ENCODE measurements at regions not wholly inside any gene's neighbourhood (a gene's known extent, or its start where the extent isn't known, plus 50 kb on each side); places are given as distances from the start of the nearest gene placed in this dataset.

DNA sequence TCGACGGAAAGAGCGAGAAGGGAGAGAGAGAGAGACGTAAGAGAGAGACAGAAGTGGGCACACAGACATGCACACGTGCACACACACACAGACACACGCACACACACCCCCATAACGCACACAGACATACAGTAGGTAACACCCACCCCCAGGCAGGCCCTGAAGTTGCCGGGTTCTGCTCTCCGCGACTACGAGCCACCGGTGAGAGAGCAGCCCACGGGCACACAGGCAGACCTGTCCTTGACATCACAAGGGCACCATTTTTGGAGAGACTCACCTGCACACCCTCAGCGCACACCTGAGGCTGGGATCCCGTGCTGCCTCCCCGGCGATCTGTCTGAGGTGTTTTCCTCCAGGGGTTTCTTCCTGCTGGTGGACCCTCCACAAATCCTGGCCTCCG, 1171.0 kb upstream of the PCDH10 start:
- Histone ChIP-seq H3K4me1 (ENCODE audit: low read length) (peaks cover 4% of the 10 kb centered on the region; the same call in 1 of the 2 replicates), H3K4me3 (ENCODE audit: low read length) (no peak overlapping the region), H3K27me3 (ENCODE audit: low read depth, low read length) (no peaks in the 10 kb centered on the region), H2AFZ (ENCODE audit: low read depth, low read length) (no peak overlapping the region), H3K4me2 (ENCODE audit: low read length) (no peak overlapping the region), H3K9me3 (ENCODE audit: insufficient read depth, low read length) (peaks cover 7% of the 10 kb centered on the region; the same call in 1 of the 2 replicates), H3K79me2 (ENCODE audit: low read length) (no peaks in the 10 kb centered on the region), H3K27ac (ENCODE audit: low read length) (no peak overlapping the region), H3K36me3 (replicated peaks; ENCODE audit: low read depth, low read length) (no peaks in the 10 kb centered on the region), H3K9ac (ENCODE audit: low read length) (no peak overlapping the region), H4K20me1 (ENCODE audit: insufficient read depth, low read length) (no peaks in the 10 kb centered on the region)
- TF ChIP-seq CTCF (IDR thresholded peaks at IDR 0.05; ENCODE audit: low read depth, low read length) (no peak), EZH2phosphoT487 (IDR thresholded peaks at IDR 0.05; ENCODE audit: low read depth) (no peak)

- H3K4me1 ChIP-seq (ENCODE audit: low read length) = no peaks in the 10 kb centered on the region
- no peaks in the 10 kb centered on the region for H3K9me3 ChIP-seq (ENCODE audit: insufficient read depth, low read length)
- H3K4me3 ChIP-seq (ENCODE audit: low read length) = no peak overlapping the region
- H3K27ac ChIP-seq (ENCODE audit: low read length) = no peak overlapping the region
- H3K4me2 ChIP-seq (ENCODE audit: low read length) = no peak overlapping the region
- no peaks in the 10 kb centered on the region for H3K36me3 ChIP-seq (replicated peaks; ENCODE audit: low read depth, low read length)
- H3K79me2 ChIP-seq (ENCODE audit: low read length) = no peaks in the 10 kb centered on the region
- TF ChIP-seq CTCF (IDR thresholded peaks at IDR 0.05; ENCODE audit: low read depth, low read length) (no peak), EZH2phosphoT487 (IDR thresholded peaks at IDR 0.05; ENCODE audit: low read depth) (no peak)
- no peak overlapping the region for H2AFZ ChIP-seq (ENCODE audit: low read depth, low read length)
- no peaks in the 10 kb centered on the region for H3K27me3 ChIP-seq (ENCODE audit: low read depth, low read length)
- H3K9ac ChIP-seq (ENCODE audit: low read length) = no peak overlapping the region
- H4K20me1 ChIP-seq (ENCODE audit: insufficient read depth, low read length) = no peaks in the 10 kb centered on the region
Observed at GRCh38 chr4:131989576-131989975, 1159.5 kb upstream of the PCDH10 start.

DNA sequence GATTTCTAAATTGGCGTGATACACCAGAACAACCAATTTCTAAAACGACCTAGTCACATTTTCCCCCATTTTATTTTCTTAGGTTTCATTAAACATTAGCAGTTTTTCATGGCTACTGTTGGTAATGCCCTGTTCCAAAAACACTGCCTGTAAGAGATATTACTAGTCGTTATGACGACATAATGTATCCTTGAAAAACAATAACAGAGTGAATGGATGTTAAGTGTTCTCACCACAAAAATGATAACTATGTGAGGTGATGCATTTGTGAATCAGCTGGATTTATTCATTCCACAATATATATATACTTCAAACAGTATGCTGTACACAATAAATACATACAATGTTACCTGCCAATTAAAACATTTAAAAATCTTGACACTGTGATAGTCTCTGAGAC, 1147.6 kb upstream of the PCDH10 start:
- Histone ChIP-seq H3K4me3 (ENCODE audit: low read length) (no peak overlapping the region), H2AFZ (ENCODE audit: low read depth, low read length) (no peak overlapping the region), H4K20me1 (ENCODE audit: insufficient read depth, low read length) (no peaks in the 10 kb centered on the region), H3K27ac (ENCODE audit: low read length) (no peak overlapping the region), H3K4me2 (ENCODE audit: low read length) (no peak overlapping the region), H3K9me3 (ENCODE audit: insufficient read depth, low read length) (no peaks in the 10 kb centered on the region), H3K9ac (ENCODE audit: low read length) (no peak overlapping the region), H3K36me3 (replicated peaks; ENCODE audit: low read depth, low read length) (no peaks in the 10 kb centered on the region), H3K27me3 (ENCODE audit: low read depth, low read length) (no peaks in the 10 kb centered on the region), H3K4me1 (ENCODE audit: low read length) (no peaks in the 10 kb centered on the region), H3K79me2 (ENCODE audit: low read length) (no peaks in the 10 kb centered on the region)
- TF ChIP-seq CTCF (IDR thresholded peaks at IDR 0.05; ENCODE audit: low read depth, low read length) (no peak), EZH2phosphoT487 (IDR thresholded peaks at IDR 0.05; ENCODE audit: low read depth) (no peak)

GRCh38 chr4:132003593-132003992, 1145.5 kb upstream of the PCDH10 start:
- Histone ChIP-seq H3K4me3 (ENCODE audit: low read length) (no peak overlapping the region), H3K4me1 (ENCODE audit: low read length) (no peaks in the 10 kb centered on the region), H3K9ac (ENCODE audit: low read length) (no peak overlapping the region), H3K4me2 (ENCODE audit: low read length) (no peak overlapping the region), H3K27me3 (ENCODE audit: low read depth, low read length) (no peaks in the 10 kb centered on the region), H3K79me2 (ENCODE audit: low read length) (no peaks in the 10 kb centered on the region), H4K20me1 (ENCODE audit: insufficient read depth, low read length) (no peaks in the 10 kb centered on the region), H3K9me3 (ENCODE audit: insufficient read depth, low read length) (no peaks in the 10 kb centered on the region), H3K36me3 (replicated peaks; ENCODE audit: low read depth, low read length) (no peaks in the 10 kb centered on the region), H3K27ac (ENCODE audit: low read length) (no peak overlapping the region), H2AFZ (ENCODE audit: low read depth, low read length) (no peak overlapping the region)
- TF ChIP-seq EZH2phosphoT487 (IDR thresholded peaks at IDR 0.05; ENCODE audit: low read depth) (no peak), CTCF (IDR thresholded peaks at IDR 0.05; ENCODE audit: low read depth, low read length) (no peak)

Measured in OCI-LY3 (cell line).